Stimulated activated memory B cell treated with anti-CD40 and anti-IgM and Interleukin-4, amounts not matched to agents 10 μg/mL and 1 μg/mL and 100 μg/mL, for 72 hours (primary cell): ENCODE measurements at regions not wholly inside any gene's neighbourhood (a gene's known extent, or its start where the extent isn't known, plus 50 kb on each side); places are given as distances from the start of the nearest gene placed in this dataset.

ENCODE experiments used
- ATAC-seq: fragments of 150-1000 bp; cut with Tn5 transposase; 2 replicates; pipeline ENCODE4 v1.10.0; 2021
- H3K27ac Mint-ChIP-seq: one replicate; pipeline ENCODE4 v1.8.0; 2022; ENCODE audit warnings: mild to moderate bottlenecking, mixed read lengths
- H3K27me3 Mint-ChIP-seq: one replicate; pipeline ENCODE4 v1.8.0; 2022; ENCODE audit warnings: mixed read lengths
- H3K36me3 Mint-ChIP-seq: one replicate; pipeline ENCODE4 v1.8.0; 2022; ENCODE audit warnings: mixed read lengths
- H3K4me1 Mint-ChIP-seq: one replicate; pipeline ENCODE4 v1.8.0; 2022; ENCODE audit warnings: mixed read lengths
- H3K4me3 Mint-ChIP-seq: one replicate; pipeline ENCODE4 v1.8.0; 2022; ENCODE audit warnings: mild to moderate bottlenecking, moderate library complexity, mixed read lengths
- H3K9me3 Mint-ChIP-seq: one replicate; pipeline ENCODE4 v1.8.0; 2022; ENCODE audit warnings: mixed read lengths

- no peaks in the 10 kb centered on the region for H3K36me3 Mint-ChIP-seq
- no peak for ATAC-seq
- H3K9me3 Mint-ChIP-seq: peaks cover 6% of the 10 kb centered on the region
- no peaks in the 10 kb centered on the region for H3K27me3 Mint-ChIP-seq
- H3K4me3 Mint-ChIP-seq: no peak overlapping the region
- H3K4me1 Mint-ChIP-seq: no peaks in the 10 kb centered on the region
- no peak overlapping the region for H3K27ac Mint-ChIP-seq
These were observed 732.6 kb downstream of the MCTP2 start for GRCh38 chr15:94963953-94964352.

DNA sequence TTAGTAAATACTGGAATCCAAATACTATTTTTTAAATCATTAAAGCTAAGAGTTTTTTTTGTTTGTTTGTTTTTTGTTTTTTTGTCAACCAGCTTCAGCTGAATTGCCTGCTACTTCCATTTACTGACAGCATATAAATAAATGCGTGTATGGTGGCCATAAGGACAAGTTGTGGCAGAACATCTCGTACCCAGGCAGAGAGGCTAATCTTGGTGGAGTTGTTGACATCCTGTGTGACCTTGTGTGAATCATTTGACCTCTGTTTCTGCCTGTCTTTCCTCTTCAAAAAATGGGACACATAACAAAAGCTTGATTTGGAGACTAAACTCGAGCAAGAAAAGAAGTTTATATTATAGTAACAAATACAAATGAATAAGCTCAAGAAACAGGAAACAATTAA, 734.2 kb downstream of the MCTP2 start:
- no peak overlapping the region for H3K27ac Mint-ChIP-seq
- H3K4me3 Mint-ChIP-seq: no peak overlapping the region
- H3K9me3 Mint-ChIP-seq: peaks cover 3% of the 10 kb centered on the region
- H3K4me1 Mint-ChIP-seq: no peaks in the 10 kb centered on the region
- ATAC-seq: no peak
- no peaks in the 10 kb centered on the region for H3K36me3 Mint-ChIP-seq
- H3K27me3 Mint-ChIP-seq: no peaks in the 10 kb centered on the region

GRCh38 chr15:94968133-94968532, 736.8 kb downstream of the MCTP2 start:
- no peak for ATAC-seq
- Mint-ChIP-seq H3K4me3 (no peak overlapping the region), H3K27me3 (no peaks in the 10 kb centered on the region), H3K27ac (no peak overlapping the region), H3K4me1 (no peaks in the 10 kb centered on the region), H3K9me3 (peaks cover 3% of the 10 kb centered on the region), H3K36me3 (no peaks in the 10 kb centered on the region)

DNA sequence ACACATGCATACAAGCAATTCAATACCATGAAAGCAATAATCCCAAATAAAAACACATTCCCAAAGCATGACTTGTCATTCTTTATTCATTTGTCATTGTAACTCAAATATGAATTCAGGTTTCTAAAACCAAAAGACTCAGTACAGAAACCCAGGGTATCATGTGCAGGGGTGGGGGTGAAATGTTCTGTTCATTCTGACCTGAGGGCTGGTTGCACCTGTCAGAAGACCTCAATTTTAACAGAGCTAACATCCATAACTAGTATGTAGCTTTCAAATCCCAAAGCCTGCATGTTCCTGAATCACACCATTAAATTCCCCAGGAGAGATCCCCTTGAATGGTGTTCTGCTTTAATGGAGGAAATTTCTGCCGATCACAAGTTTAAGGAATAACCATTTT, 738.7 kb downstream of the MCTP2 start:
- no peak for ATAC-seq
- H3K4me1 Mint-ChIP-seq: no peaks in the 10 kb centered on the region
- H3K27ac Mint-ChIP-seq: no peak overlapping the region
- no peaks in the 10 kb centered on the region for H3K36me3 Mint-ChIP-seq
- H3K4me3 Mint-ChIP-seq: no peak overlapping the region
- H3K9me3 Mint-ChIP-seq: peaks cover 3% of the 10 kb centered on the region
- H3K27me3 Mint-ChIP-seq: no peaks in the 10 kb centered on the region

DNA sequence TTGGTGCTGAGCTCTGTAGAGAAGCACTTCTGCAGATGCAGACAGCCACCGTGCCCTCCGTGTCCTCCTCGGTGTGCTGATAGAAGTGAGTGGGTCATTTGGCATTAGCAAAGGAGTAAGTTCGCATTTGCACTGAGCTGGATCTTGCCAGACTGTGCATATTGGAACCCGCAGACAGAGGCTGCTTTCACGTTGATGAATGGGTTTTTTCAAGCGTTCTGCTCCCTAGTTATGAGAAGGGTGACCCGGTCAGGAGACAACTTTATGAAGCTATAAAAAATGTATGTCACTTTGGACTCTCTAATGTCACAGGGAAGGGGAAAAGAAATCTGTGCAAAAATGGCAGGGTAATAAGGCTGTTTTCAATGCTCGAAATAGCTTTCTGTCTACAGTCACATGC, 739.4 kb downstream of the MCTP2 start:
- no peak overlapping the region for H3K4me3 Mint-ChIP-seq
- no peaks in the 10 kb centered on the region for H3K4me1 Mint-ChIP-seq
- no peak overlapping the region for H3K27ac Mint-ChIP-seq
- no peaks in the 10 kb centered on the region for H3K27me3 Mint-ChIP-seq
- no peak for ATAC-seq
- peaks cover 3% of the 10 kb centered on the region for H3K9me3 Mint-ChIP-seq
- no peaks in the 10 kb centered on the region for H3K36me3 Mint-ChIP-seq

DNA sequence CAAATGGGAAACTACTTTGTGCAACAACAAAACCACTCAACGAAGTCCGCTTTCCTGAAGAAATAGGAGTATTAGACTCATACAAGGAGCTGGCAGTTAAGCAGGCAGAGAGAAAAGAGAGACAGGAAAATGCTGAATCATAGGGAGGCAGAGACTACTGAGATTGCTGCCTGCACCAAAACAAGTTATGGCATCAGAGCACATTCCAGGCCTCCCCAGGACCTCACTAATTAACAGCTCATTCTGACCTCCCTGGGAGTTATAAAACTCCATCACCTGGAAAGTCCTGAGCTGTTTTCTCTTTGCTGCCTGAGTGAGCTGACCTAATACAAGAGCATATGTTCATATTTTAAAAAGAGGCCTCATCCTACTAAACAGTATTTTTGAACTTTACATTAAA, 741.0 kb downstream of the MCTP2 start:
- H3K36me3 Mint-ChIP-seq: no peaks in the 10 kb centered on the region
- H3K4me3 Mint-ChIP-seq: no peak overlapping the region
- no peaks in the 10 kb centered on the region for H3K9me3 Mint-ChIP-seq
- H3K27ac Mint-ChIP-seq: no peak overlapping the region
- H3K4me1 Mint-ChIP-seq: no peaks in the 10 kb centered on the region
- H3K27me3 Mint-ChIP-seq: no peaks in the 10 kb centered on the region
- no peak for ATAC-seq

- no peak for ATAC-seq
- Mint-ChIP-seq H3K27me3 (no peaks in the 10 kb centered on the region), H3K36me3 (no peaks in the 10 kb centered on the region), H3K27ac (no peak overlapping the region), H3K4me3 (no peak overlapping the region), H3K4me1 (no peaks in the 10 kb centered on the region), H3K9me3 (peaks cover 17% of the 10 kb centered on the region)
These were observed 755.7 kb downstream of the MCTP2 start for GRCh38 chr15:94987085-94987484.

GRCh38 chr15:94991718-94992117, 760.4 kb downstream of the MCTP2 start:
- Mint-ChIP-seq H3K9me3 (peaks cover 6% of the 10 kb centered on the region), H3K36me3 (no peaks in the 10 kb centered on the region), H3K27me3 (no peaks in the 10 kb centered on the region), H3K4me3 (no peak overlapping the region), H3K27ac (no peak overlapping the region), H3K4me1 (no peaks in the 10 kb centered on the region)
- ATAC-seq: no peak

GRCh38 chr15:95009635-95010034, 778.3 kb downstream of the MCTP2 start:
- H3K27ac Mint-ChIP-seq: no peak overlapping the region
- H3K27me3 Mint-ChIP-seq: no peaks in the 10 kb centered on the region
- no peaks in the 10 kb centered on the region for H3K4me1 Mint-ChIP-seq
- no peak overlapping the region for H3K4me3 Mint-ChIP-seq
- H3K9me3 Mint-ChIP-seq: no peaks in the 10 kb centered on the region
- no peaks in the 10 kb centered on the region for H3K36me3 Mint-ChIP-seq
- no peak for ATAC-seq

GRCh38 chr15:95013381-95013780, 782.0 kb downstream of the MCTP2 start:
- Mint-ChIP-seq H3K9me3 (peaks cover 3% of the 10 kb centered on the region), H3K4me1 (no peaks in the 10 kb centered on the region), H3K27ac (no peak overlapping the region), H3K4me3 (no peak overlapping the region), H3K36me3 (no peaks in the 10 kb centered on the region), H3K27me3 (no peaks in the 10 kb centered on the region)
- no peak for ATAC-seq

DNA sequence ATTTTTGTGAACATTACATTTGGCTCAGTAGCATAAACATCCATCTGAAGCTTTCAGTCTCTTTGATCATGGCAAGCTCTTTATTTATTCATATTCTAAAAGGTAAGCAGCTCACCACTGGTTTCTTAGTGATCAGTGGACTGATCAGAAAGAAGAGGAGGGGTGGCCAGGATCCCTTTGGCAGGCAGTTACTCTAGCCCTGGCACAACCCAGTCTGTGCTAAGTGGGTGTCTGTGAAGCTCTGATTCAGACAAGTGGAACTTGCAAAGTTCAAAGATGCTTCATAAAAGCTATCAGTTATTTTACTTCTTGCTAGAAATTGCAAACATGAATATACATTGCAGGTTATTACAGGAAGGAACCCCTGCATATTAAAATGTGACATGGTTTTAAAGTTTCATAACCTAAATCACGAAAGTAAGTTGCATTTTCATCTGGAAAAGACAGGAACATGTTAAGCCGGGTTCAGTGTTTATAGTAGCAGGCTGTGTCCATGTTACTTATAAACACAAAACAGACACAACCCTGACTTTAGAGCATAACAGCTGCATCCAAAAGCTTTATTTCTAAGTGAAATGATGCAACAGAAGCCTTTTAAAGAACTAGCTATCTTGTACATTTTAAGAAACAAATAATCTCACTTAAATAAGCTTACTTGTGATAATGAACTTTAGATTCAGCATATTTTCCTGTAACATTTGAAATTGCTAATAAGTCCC, 785.3 kb downstream of the MCTP2 start:
- ATAC-seq: no peak
- no peak overlapping the region for H3K4me3 Mint-ChIP-seq
- H3K36me3 Mint-ChIP-seq: no peaks in the 10 kb centered on the region
- H3K9me3 Mint-ChIP-seq: peaks cover 3% of the 10 kb centered on the region
- no peak overlapping the region for H3K27ac Mint-ChIP-seq
- H3K27me3 Mint-ChIP-seq: no peaks in the 10 kb centered on the region
- no peaks in the 10 kb centered on the region for H3K4me1 Mint-ChIP-seq

DNA sequence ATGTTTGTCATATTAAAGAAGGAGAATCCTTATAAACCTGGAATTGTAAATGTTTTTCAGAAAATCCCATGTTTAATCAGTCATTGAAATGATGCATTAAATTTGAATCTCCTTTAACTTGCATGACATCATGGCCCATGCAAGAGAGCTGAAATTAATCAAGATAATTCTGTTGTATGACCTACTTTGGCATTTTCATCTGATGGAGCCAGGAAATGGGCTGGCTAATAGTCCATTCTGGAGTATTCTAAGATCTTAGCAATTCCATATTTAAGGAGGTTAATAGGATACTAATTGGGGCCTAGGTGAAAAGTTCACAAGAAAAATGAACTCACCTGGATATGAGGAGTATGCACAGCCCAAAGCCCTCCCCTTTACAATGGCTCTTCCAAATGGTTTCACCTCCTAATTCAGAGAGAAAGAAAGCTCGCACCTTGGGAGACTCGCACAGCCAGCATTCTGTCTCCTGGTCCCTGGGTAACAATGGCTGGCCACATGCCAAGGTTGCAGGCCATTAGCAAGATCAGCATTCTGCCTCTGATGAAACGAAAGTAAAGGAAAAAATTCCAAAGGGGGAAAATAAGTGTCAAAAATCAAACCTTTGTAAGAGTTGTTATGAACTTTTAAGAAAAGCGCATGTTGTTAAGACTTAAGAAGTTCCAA, 786.4 kb downstream of the MCTP2 start:
- Mint-ChIP-seq H3K27ac (no peak overlapping the region), H3K27me3 (no peaks in the 10 kb centered on the region), H3K36me3 (no peaks in the 10 kb centered on the region), H3K9me3 (peaks cover 3% of the 10 kb centered on the region), H3K4me1 (no peaks in the 10 kb centered on the region), H3K4me3 (no peak overlapping the region)
- ATAC-seq: no peak

- Mint-ChIP-seq H3K27ac (no peak overlapping the region), H3K36me3 (no peaks in the 10 kb centered on the region), H3K4me3 (no peak overlapping the region), H3K9me3 (peaks cover 3% of the 10 kb centered on the region), H3K4me1 (no peaks in the 10 kb centered on the region), H3K27me3 (no peaks in the 10 kb centered on the region)
- no peak for ATAC-seq
These were observed 787.7 kb downstream of the MCTP2 start for GRCh38 chr15:95018888-95019545.

- Mint-ChIP-seq H3K4me1 (no peaks in the 10 kb centered on the region), H3K9me3 (peaks cover 2% of the 10 kb centered on the region), H3K27me3 (no peaks in the 10 kb centered on the region), H3K27ac (no peak overlapping the region), H3K4me3 (no peak overlapping the region), H3K36me3 (no peaks in the 10 kb centered on the region)
- no peak for ATAC-seq
These were observed 788.5 kb downstream of the MCTP2 start for GRCh38 chr15:95019907-95020306.

DNA sequence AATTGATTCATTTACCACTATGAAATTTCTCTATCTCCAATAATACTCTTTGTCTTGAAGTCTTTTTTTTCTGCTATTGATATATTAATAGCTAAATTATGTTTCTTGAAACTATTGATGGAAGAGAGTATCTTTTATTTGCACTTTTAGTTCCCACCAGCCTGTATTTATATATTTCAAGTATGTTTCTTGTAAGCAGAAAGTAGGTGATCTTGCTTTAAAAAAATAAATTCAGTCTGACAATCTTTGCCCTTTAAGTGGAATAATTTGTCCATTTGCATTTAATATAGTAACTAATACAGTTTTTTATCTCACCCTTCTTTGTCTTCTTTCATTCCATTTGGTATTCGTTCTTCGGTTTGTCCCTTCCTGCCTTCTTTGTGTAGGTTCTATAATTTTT, 790.5 kb downstream of the MCTP2 start:
- Mint-ChIP-seq H3K36me3 (no peaks in the 10 kb centered on the region), H3K4me1 (no peaks in the 10 kb centered on the region), H3K4me3 (no peak overlapping the region), H3K27me3 (no peaks in the 10 kb centered on the region), H3K9me3 (peaks cover 6% of the 10 kb centered on the region), H3K27ac (no peak overlapping the region)
- ATAC-seq: no peak

DNA sequence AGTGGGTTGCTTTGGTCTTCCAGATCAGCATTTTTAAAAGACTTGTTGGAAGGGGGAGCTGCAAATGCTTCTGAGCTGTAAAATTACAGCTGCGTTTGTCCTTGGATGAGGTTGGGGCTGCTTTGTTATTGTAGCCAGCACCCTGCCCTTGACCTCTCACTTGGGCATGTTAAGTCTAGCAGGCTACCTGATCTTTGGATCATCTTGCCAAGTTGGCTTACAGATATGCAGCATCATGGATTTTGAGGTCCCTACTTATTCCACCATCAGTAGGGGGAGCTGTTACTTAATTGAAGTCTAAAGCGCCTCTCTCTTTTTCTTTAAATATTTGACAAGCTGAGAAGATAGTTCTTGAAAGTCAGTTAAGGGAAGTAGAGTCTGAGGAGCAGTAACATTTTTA, 793.0 kb downstream of the MCTP2 start:
- Mint-ChIP-seq H3K27me3 (no peaks in the 10 kb centered on the region), H3K4me1 (no peaks in the 10 kb centered on the region), H3K27ac (no peak overlapping the region), H3K9me3 (peaks cover 6% of the 10 kb centered on the region), H3K4me3 (no peak overlapping the region), H3K36me3 (no peaks in the 10 kb centered on the region)
- no peak for ATAC-seq
